ENCODE measurements at regions not wholly inside any gene's neighbourhood (a gene's known extent, or its start where the extent isn't known, plus 50 kb on each side); places are given as distances from the start of the nearest gene placed in this dataset.
A peak's percentile ranks its signal among the peaks of the same experiment; 100 is the strongest.

DNA sequence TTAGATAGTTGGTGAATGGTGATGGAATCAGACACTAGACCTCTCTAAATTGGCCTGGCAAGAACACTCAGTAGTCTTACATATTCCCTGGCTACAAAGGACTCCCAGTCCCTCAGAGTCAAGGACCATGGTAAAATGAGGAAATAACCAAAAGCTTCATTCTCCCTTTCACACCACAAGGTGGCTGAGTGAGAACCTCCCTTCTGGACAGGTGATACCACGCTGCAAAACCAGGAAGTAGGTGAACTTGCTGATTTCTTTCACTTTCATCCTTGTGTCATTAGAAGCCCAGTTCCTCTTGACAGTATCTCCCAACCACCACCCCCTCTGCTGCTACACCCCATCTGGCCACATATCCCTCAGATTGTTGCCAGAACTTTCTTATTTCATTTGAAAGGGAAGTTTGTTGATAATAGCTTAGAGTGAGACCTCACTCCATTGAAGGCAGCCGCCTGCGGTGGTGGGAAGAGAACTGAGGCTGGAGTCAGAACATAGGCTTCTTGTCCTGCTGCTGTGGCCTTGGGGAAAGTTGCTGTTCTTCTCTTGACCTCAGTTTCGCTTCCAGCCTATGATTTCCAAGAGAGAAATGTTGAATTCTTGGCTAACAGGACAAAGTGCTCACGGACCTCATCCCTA, 290.6 kb upstream of the CCL2 start:
- Histone ChIP-seq H2AFZ (ENCODE audit: low read length) (peak overlapping the region; percentile 81), H3K27me3 (replicated peaks; ENCODE audit: insufficient read depth, low read length) (no peaks in the 10 kb centered on the region), H4K20me1 (ENCODE audit: insufficient read depth, low read length) (no peaks in the 10 kb centered on the region), H3K4me1 (ENCODE audit: low read length) (peaks cover 39% of the 10 kb centered on the region), H3K9me2 (replicated peaks; ENCODE audit: insufficient read depth, low read length) (no peaks in the 10 kb centered on the region), H3K4me3 (ENCODE audit: low read length) (peak overlapping the region; percentile 42), H3K9ac (ENCODE audit: low read length) (peak overlapping the region; percentile 28; the same call in 1 of the 2 replicates), H3K79me2 (ENCODE audit: low read length) (no peaks in the 10 kb centered on the region), H3K36me3 (replicated peaks; ENCODE audit: insufficient read depth, low read length) (no peaks in the 10 kb centered on the region), H3K4me2 (ENCODE audit: low read depth, low read length) (peak overlapping the region; percentile 75), H3K9me3 (replicated peaks; ENCODE audit: insufficient read depth, low read length) (no peaks in the 10 kb centered on the region), H3K27ac (ENCODE audit: low read length) (peak overlapping the region; percentile 54; the same call in 1 of the 2 replicates), H3F3A (ENCODE audit: insufficient read depth, low read length) (peaks cover 15% of the 10 kb centered on the region; the same call in 1 of the 2 replicates)
- peak; percentile 97 for DNase-seq
- TF ChIP-seq, protein P1, sequence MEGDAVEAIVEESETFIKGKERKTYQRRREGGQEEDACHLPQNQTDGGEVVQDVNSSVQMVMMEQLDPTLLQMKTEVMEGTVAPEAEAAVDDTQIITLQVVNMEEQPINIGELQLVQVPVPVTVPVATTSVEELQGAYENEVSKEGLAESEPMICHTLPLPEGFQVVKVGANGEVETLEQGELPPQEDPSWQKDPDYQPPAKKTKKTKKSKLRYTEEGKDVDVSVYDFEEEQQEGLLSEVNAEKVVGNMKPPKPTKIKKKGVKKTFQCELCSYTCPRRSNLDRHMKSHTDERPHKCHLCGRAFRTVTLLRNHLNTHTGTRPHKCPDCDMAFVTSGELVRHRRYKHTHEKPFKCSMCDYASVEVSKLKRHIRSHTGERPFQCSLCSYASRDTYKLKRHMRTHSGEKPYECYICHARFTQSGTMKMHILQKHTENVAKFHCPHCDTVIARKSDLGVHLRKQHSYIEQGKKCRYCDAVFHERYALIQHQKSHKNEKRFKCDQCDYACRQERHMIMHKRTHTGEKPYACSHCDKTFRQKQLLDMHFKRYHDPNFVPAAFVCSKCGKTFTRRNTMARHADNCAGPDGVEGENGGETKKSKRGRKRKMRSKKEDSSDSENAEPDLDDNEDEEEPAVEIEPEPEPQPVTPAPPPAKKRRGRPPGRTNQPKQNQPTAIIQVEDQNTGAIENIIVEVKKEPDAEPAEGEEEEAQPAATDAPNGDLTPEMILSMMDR (IDR thresholded peaks at IDR 0.05; ENCODE audit: low read length), result peak; percentile 71
- no peak for TF ChIP-seq EZH2 (optimal IDR thresholded peaks at IDR 0.05; ENCODE audit: low read depth, low read length)

DNA sequence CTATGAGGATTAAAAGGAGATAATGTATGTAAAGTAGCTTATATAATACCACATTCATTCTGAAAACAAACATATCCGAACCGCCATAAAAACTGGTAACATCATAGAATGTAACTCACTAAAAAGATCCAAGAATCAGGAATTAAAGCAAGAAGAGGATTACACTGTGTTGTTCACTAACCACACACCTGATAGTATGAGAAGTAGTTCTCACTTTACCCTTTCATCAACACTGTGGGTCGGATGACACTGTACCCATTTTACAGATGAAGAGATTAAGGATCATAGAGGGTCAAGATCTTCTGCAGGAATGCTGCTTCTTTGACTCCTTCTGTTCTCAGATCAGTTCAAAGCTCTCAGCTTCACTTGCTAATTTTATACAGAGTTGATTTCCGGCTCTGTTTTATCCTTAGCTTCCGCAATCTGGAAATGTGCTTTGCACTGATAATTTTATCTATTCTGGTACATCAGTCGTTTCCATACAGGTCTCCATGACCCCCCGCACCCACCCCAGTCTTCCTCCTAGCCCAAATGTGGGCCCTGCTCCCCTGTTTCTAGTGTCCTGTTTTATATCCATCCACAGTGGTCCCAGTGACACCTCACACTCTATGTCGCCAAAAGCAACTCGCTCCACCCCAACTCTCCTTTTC, 288.6 kb upstream of the CCL2 start:
- DNase-seq, result no peak
- Histone ChIP-seq H3K27ac (ENCODE audit: low read length) (no peak overlapping the region), H3K9me3 (replicated peaks; ENCODE audit: insufficient read depth, low read length) (no peaks in the 10 kb centered on the region), H4K20me1 (ENCODE audit: insufficient read depth, low read length) (no peaks in the 10 kb centered on the region), H3K4me3 (ENCODE audit: low read length) (no peak overlapping the region), H3K9ac (ENCODE audit: low read length) (no peak overlapping the region), H3K9me2 (replicated peaks; ENCODE audit: insufficient read depth, low read length) (no peaks in the 10 kb centered on the region), H2AFZ (ENCODE audit: low read length) (no peak overlapping the region), H3K27me3 (replicated peaks; ENCODE audit: insufficient read depth, low read length) (no peaks in the 10 kb centered on the region), H3K4me1 (ENCODE audit: low read length) (peaks cover 40% of the 10 kb centered on the region), H3K36me3 (replicated peaks; ENCODE audit: insufficient read depth, low read length) (no peaks in the 10 kb centered on the region), H3F3A (ENCODE audit: insufficient read depth, low read length) (peaks cover 15% of the 10 kb centered on the region; the same call in 1 of the 2 replicates), H3K79me2 (ENCODE audit: low read length) (no peaks in the 10 kb centered on the region), H3K4me2 (ENCODE audit: low read depth, low read length) (no peak overlapping the region)
- TF ChIP-seq EZH2phosphoT487 (IDR thresholded peaks at IDR 0.05; ENCODE audit: low read length), result no peak
- TF ChIP-seq EZH2 (optimal IDR thresholded peaks at IDR 0.05; ENCODE audit: low read depth, low read length), result no peak
- TF ChIP-seq, protein P1 (IDR thresholded peaks at IDR 0.05; ENCODE audit: low read length), result no peak

DNA sequence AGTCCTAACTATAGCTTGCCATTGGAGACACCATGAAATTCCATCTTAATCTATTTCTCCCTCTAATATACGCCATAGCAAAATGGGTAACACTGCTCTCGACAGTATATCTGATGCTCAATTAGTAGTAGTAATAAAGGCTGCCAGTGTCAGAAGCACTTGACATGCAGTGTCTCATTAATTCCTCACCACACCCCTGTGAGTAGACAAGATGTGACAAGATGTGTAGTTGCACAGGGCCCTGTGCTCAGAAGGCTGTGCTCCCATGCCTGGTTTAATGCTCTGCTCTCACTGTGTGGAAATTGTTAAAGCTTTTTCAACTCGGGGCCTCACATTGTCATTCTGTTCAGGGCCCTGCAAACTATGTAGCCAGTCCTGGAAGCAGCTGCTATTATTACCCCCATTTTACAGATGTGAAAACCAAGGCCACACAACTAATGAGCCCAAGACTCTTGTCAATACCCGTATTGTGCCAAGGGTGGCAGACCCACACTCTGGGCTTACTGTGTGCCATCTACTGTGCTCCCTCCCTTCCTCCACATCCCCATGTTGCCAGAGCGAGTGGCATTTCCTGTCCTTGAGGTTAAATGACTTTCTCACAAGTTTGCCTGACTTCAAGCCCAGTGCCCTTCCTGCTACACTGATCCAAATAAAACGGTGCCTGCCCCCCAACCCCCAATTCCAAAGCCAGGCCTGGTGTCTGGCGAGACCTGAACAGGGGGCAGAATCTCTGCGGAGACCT, 287.3 kb upstream of the CCL2 start:
- H2AFZ ChIP-seq (ENCODE audit: low read length), result peak overlapping the region; percentile 72
- no peak for TF ChIP-seq EZH2phosphoT487 (IDR thresholded peaks at IDR 0.05; ENCODE audit: low read length)
- TF ChIP-seq, protein P1 (IDR thresholded peaks at IDR 0.05; ENCODE audit: low read length), result no peak
- TF ChIP-seq EZH2 (optimal IDR thresholded peaks at IDR 0.05; ENCODE audit: low read depth, low read length), result no peak
- H3K4me2 ChIP-seq (ENCODE audit: low read depth, low read length), result peak overlapping the region; percentile 62
- peak overlapping the region; percentile 14; the same call in 1 of the 2 replicates for H3K9ac ChIP-seq (ENCODE audit: low read length)
- no peaks in the 10 kb centered on the region for H3K9me3 ChIP-seq (replicated peaks; ENCODE audit: insufficient read depth, low read length)
- peaks cover 52% of the 10 kb centered on the region for H3K4me1 ChIP-seq (ENCODE audit: low read length)
- H3F3A ChIP-seq (ENCODE audit: insufficient read depth, low read length), result peaks cover 19% of the 10 kb centered on the region
- 0 out of 2 replicates have a peak overlapping the region, but pooled peaks have one; percentile 4 for H3K4me3 ChIP-seq (ENCODE audit: low read length)
- no peaks in the 10 kb centered on the region for H3K27me3 ChIP-seq (replicated peaks; ENCODE audit: insufficient read depth, low read length)
- no peaks in the 10 kb centered on the region for H4K20me1 ChIP-seq (ENCODE audit: insufficient read depth, low read length)
- H3K27ac ChIP-seq (ENCODE audit: low read length), result peak overlapping the region; percentile 67; the same call in 1 of the 2 replicates
- no peaks in the 10 kb centered on the region for H3K79me2 ChIP-seq (ENCODE audit: low read length)
- H3K9me2 ChIP-seq (replicated peaks; ENCODE audit: insufficient read depth, low read length), result no peaks in the 10 kb centered on the region
- H3K36me3 ChIP-seq (replicated peaks; ENCODE audit: insufficient read depth, low read length), result no peaks in the 10 kb centered on the region
- DNase-seq, result peak; percentile 34

All from MM.1S (cell line).